ENCODE measurements at regions not wholly inside any gene's neighbourhood (a gene's known extent, or its start where the extent isn't known, plus 50 kb on each side); places are given as distances from the start of the nearest gene placed in this dataset.
A peak's percentile ranks its signal among the peaks of the same experiment; 100 is the strongest.
"Not testable (repeated sequence)": the region's sequence is repeated elsewhere in the genome, so short reads cannot be mapped to it uniquely, and the experiment has no call there.

- no peak for DNase-seq (ENCODE audit: low read depth)
Measured at GRCh38 chr12:113726254-113726819, 239.8 kb downstream of the RBM19 start.

DNA sequence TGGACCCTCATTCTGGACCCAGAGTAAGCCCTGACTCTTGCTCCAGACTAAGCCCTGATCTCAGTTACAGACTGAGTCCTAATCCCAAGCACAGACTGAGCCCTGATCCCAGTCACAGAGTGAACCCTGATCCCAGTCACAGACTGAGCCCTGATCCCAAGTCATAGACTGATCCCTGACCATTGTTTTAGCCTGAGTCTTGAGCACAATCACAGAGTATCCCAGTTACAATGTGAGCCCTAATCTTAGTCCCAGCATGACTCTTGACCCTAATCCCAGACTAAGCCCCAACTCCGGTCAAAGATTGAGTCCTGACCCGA, 240.6 kb downstream of the RBM19 start:
- DNase-seq (ENCODE audit: low read depth): no peak

DNA sequence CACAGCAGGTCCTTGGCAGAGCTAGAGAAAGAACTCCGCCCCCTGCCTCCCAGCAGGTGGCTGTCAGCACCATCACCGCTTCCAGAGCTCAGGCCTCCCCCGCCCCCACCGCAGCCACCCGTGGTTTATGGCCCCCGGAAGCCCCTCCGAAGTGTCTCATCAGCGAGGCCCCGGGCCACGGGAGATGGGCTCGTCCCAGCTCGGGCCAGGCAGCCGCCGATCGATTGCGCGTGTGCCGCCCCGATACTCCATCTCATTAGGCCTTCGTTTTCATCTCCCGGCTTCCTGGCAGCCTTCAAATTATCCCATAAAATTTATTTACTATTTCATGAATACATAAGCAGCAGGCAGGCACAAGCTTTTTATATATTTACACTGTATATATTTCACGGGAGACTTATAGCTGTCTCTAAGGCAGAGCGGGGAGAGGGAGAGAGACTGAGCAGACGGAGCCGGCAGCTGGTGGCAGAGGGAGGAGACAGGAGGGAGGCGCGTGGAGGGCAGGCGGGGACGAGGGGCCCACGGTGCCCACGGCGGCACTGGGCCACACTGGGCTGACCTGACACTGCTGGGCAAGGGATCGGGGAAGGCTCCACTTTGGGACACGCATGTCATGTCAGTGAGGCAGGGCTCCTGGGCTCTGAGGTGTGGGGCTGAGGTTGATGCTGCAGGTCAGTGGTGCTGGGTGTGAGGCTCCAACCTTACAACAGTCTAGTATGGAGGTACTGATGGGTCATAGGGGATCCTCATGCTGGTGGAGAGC, 241.2 kb downstream of the RBM19 start:
- DNase-seq (ENCODE audit: low read depth): no peak

DNA sequence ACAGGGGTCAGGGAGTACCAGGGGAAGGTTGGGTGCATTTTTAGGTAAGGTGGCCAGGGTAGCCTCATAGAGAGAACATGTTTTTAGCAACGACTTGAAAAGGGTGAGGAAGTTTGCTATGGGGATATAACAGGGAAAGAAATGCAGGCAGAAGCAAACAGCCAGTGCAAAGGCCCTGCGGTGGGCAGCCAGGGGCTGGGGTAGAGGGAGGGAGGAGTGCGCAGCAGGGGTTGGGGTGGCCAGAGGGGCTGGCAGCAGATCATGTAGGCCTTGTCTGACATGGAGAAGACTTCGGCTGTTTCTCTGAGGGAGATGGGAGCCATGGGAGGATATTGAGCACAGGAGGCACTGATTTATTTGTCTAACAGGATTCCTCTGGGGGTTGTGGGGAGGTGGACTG, 242.5 kb downstream of the RBM19 start:
- no peak for DNase-seq (ENCODE audit: low read depth)

DNA sequence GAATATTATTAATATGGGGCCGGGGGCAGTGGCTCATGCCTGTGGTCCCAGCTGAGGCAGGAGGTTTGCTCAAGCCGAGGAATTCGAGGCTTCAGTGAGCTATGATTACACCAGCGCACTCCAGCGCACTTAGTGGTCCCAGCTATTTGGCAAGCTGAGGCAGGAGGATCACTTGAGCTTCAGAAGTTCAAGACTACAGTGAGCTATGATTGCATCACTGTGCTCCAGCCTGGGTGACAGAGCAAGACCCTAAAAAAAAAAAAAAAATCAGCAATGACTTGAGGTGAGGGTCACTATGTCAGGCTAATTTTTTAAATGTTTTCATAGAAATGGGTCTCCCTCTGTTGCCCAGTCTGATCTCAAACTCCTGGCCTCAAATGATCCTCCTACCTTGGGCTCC, 243.4 kb downstream of the RBM19 start:
- no peak for DNase-seq (ENCODE audit: low read depth)

GRCh38 chr12:113720629-113721028, 245.5 kb downstream of the RBM19 start:
- DNase-seq (ENCODE audit: low read depth): no peak

DNA sequence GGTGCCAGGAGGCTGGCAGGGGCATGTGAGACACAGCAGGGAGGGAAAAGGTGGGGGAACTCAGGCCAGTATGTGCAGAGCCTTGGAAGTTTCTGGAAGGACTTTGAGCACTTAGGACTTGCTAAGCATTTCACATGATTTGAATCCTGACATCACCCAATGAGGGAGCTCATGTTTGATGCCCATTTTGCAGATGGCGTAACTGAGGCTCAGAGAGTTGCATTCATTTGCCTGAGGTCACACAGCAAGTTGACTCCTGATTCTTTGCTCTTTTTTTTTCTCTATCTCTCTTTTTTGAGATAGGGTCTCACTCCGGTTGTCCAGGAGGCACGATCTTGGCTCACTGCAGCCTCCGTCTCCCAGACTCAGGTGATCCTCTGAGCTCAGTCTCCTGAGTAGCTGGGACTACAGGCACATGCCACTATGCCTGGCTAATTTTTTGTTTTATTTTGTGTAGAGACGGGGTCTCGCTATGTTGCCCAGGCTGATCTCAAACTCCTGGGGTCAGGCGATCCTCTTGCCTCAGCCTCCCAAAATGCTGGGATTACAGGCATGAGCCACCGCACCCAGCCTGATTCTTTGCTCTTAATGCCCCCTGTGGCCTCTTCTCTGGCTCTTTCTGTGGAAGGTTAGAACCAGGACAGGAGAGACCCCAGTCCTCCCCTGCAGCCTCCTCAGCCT, 246.1 kb downstream of the RBM19 start:
- no peak for DNase-seq (ENCODE audit: low read depth)

- DNase-seq (ENCODE audit: low read depth): no peak
Measured at GRCh38 chr12:113713156-113713555, 241.5 kb upstream of the LHX5 start.

GRCh38 chr12:113712481-113712880, 240.8 kb upstream of the LHX5 start:
- no peak for DNase-seq (ENCODE audit: low read depth)

GRCh38 chr12:113710216-113710615, 238.5 kb upstream of the LHX5 start:
- DNase-seq (ENCODE audit: low read depth): no peak

DNA sequence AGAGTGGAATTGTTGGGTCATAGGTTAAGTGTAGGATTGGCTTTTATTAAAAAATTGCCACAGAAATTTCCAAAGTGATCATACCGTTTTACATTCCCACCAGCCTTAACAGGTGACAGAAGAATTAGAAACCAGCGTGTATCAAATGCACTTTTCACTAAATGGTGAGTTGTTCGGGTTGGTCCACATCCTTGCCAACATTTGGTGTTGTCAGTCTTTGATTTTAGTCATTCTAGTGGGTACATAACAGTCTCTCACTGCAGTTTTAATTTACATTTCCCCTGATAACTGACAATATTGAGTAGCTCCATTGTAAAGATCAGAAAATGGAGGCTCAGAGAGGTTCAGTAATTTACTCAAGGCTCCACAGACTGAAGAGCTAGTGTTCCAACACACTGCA, 237.8 kb upstream of the LHX5 start:
- DNase-seq (ENCODE audit: low read depth): no peak

DNA sequence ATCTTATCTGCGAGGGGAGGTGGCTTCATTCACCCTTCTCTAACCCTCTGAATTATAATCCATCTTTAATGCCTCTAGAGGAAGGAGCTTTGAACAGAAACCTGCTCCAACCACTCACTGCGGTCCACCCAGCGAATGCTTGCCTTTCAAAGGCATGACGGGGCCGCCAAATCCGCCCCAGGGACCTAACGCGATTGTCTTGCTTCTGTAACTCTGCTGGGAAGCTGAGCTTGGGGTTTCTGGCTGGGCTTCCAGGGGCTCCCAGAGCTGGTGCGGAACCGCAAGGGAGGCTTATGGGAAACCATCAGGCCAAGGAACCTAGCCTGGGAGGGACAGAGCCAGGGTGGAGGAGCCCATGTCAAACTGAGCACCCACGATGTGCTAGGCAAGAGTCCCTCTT, 231.2 kb upstream of the LHX5 start:
- no peak for DNase-seq (ENCODE audit: low read depth)

- DNase-seq (ENCODE audit: low read depth): no peak
Measured at GRCh38 chr12:113702276-113702675, 230.6 kb upstream of the LHX5 start.

DNA sequence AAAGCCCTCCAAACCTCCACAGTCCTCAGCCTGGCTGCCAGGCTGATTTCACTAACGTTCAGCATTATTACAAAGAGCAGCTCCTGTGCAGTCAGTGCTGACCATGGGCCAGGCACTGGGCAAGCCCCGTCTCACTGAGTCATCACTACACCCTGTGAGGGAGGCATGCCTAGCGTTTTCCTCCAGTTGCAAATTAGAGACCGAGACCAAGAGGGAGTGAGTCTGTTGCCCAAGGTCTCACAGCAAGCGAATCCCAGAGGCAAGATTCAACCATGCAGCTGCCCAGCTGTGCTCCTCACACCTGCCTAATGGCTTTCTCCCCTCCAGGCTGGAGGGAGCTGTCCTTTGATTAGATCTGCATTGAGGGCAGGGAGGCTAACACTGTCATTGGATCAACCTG, 229.3 kb upstream of the LHX5 start:
- DNase-seq (ENCODE audit: low read depth): peak; percentile 2

- not testable (repeated sequence) for DNase-seq (ENCODE audit: low read depth)
Measured at GRCh38 chr12:113699984-113700383, 228.3 kb upstream of the LHX5 start.

GRCh38 chr12:113698510-113698858, 226.8 kb upstream of the LHX5 start:
- no peak for DNase-seq (ENCODE audit: low read depth)

GRCh38 chr12:113697651-113698509, 226.2 kb upstream of the LHX5 start:
- DNase-seq (ENCODE audit: low read depth): no peak

GRCh38 chr12:113697104-113697503, 225.4 kb upstream of the LHX5 start:
- DNase-seq (ENCODE audit: low read depth): no peak

GRCh38 chr12:113693693-113694092, 222.0 kb upstream of the LHX5 start:
- DNase-seq (ENCODE audit: low read depth): no peak

DNA sequence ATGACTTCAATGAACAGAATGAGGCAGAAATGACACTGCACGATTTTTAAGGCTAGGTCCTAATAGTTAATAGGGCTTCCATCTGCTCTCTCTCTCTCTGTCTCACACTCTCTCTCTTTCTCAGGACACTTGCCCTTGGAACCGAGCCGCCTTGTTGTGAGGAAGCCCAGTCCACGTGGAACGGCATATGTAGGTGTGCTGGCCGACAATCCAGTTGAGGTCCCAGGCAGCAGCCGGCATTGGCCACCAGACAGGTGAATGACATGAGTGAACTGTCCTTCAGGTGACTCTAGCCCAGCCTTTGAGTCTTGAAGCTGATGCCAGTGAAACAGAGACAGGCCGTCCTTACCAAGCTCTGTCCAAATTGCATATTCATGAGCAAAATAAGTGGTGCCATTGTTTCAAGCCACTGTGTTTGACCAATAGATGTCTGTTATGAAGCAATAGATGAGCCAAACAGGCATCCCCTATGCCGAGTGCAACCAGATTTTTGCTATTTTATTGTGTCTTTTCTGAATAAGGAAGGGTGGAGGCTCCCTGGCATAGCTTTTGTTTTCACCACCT, 217.5 kb upstream of the LHX5 start:
- no peak for DNase-seq (ENCODE audit: low read depth)

DNA sequence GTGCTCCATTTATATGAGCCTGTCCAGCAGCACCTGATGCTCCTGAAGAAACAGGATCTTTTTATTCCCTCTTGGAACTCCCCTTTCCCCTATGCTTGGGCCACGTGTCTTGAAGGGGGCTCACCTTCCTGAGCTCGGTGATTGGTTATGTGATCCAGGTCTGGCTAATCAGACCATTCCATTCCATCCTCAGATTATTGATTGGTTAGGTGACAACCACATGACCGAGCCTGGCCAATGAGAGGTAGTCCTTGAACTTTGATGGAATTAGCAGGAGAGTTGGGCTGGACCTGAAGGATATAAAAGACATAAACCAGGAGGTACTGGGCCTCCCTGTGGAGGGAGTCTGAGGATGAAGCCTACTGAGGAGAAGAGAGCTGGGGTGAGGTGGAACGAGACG, 216.6 kb upstream of the LHX5 start:
- DNase-seq (ENCODE audit: low read depth): no peak
